Amniotic epithelial cell (primary cell): ENCODE measurements at regions not wholly inside any gene's neighbourhood (a gene's known extent, or its start where the extent isn't known, plus 50 kb on each side); places are given as distances from the start of the nearest gene placed in this dataset.
"Not testable (repeated sequence)": the region's sequence is repeated elsewhere in the genome, so short reads cannot be mapped to it uniquely, and the experiment has no call there.

Experiments
- DNase-seq: peaks from one replicate; pipeline ENCODE4 v3.0.0-alpha.2; 2010; ENCODE audit warnings: low read depth

DNA sequence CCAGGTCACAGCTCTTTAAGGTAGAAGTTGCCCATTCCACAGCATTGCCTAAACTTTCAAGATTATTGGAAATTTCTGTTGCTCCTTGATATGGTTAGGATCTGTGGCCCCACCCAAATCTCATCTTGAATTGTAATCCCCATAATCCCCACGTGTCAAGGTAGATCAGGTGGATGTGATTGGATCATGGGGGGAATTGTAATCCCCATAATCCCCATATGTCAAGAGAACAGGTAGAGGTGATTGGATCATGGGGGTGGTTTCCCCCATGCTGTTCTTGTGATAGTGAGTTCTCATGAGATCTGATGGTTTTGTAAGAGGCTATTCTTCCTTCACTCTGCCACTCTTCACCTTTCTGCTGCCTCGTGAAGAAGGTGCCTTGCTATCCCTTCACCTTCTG is 327.4 kb upstream of the MAP3K7 start:
- DNase-seq = no peak

DNA sequence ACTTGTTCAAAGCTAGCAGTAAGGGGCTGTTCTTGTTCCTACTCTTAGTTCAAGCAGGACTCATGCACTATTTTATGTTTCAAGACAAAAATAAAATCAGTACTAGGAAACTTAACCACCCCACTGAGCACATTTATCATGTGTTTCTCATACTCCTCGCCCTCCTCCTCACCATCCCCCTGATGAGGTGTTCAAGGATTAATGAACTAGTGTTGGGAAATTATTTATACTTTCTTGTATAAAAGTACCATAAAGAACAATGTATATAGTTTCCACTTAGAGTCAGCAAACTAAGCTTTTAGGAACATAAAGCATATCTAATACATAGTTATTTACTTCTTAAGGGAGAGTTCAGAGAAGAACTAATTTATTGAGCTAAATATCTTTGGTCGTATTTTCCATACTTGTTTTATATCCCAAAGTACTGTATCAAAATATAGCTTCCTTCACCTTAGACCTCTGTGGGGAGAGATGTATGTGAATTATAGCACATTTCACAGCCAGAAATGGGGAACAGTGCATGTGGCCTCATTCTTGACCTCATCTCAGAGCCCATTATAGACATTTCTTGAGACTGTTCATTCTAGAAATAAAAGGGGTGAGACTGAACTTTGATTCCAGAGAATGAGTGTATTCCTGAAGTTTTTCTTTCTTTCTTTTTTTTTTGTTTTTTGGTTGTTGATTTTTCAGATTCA is 326.5 kb upstream of the MAP3K7 start:
- no peak for DNase-seq

DNA sequence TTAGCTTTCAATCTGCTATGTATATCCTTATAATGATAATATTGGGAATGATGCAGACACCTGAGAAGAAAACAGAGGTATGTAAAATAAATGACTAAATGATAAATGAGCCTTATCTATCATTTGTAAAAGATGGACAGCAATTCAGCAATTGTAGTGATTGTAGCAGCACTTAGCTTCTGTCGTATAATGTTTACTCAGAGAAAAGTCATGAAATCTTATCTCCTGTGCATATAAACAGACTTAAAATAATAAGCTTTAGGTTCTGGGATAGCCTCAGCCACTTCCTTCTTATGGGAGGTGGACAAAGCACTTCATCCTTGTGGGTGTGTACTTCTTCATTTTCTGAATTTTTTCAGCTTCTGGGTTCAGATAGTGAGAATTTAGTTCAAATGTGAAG is 324.8 kb upstream of the MAP3K7 start:
- DNase-seq = no peak

DNA sequence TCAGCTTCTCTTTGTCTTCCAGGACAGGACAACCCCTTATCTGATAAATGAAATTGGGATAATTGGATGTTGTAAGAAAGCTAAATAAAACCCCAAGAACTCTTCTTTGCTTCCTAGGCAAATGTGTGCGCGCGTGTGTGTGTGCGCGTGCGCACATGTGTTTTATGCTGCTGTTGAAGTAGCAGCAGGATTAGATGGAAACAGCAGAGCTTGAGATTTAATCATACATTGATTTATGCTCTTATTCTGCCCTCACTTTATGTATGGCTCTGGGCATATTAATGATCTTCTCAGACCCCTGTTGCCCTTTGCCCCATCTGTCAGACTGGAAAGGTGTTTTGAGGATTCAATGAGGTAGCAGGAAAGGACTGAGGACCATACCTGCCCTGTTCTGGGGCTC is 324.0 kb upstream of the MAP3K7 start:
- no peak for DNase-seq

DNA sequence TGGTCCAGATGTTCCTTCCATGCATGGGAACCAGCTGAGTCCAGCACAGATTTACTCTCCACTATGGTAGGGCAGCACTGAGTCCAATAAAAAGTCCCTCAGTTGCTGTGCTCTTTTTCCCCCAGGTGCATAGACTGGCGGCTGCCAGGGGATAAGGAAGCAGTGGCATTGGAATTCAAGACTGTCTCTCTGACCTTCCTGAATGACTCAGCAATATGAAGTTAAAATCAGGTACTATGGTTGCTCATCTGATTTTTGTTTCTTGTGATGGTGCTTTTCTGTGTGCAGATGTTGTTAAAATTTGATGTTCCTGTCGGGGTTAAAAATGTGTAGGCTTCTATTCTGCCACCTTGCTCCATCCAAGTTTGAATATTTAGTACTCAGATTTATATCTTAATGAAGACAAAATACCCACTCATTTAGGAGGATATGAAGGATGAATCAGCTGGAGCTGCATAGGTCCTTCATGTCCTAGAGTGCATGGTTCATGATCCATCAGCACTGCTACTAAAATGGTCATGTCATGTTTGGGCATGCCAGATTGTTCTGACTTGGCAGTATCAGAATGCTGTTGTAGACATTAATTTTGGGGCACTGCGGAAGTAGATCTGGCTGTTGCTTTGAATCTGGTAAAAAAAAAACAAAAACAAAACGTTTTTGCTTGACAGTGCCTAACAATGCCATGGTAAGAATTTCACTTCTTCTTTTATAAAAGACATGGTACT is 321.2 kb upstream of the MAP3K7 start:
- DNase-seq = no peak

DNA sequence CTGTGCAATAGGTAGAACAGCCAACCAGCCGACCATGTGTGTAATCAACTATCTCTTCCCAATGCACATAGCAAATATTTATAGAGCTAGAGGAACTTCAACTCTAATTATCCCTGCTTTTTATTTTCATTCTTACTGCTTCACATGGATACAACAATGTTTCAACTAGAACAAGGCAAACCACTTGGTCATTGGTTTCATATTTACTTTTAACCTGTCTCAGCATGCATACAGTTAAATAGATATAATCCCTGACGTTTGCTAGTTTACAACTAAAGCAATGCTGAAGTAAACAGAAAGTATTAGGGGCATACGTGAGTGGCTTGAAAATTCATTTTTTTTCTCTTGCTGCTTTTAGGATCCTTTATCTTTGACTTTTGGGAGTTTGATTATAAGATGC is 318.5 kb upstream of the MAP3K7 start:
- no peak for DNase-seq

DNA sequence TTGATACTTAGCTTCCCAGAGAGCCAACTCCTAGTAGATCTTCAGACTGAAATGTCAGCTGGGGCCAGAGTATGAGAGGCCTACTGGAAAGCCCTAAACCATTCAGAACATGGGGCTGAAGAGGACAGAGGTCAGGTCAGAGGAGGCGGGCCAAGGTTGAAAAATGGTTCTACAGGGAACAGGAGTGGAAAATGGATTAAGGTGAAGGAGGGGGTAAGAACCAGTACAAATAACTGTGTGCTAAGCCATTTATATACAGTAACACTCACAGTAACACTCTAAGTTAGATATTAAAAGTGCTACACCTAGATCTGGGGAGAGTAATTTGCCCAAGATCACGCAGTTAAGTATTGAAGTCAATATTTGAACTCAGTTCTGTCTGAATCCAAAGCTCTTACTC is 313.2 kb upstream of the MAP3K7 start:
- DNase-seq = no peak

DNA sequence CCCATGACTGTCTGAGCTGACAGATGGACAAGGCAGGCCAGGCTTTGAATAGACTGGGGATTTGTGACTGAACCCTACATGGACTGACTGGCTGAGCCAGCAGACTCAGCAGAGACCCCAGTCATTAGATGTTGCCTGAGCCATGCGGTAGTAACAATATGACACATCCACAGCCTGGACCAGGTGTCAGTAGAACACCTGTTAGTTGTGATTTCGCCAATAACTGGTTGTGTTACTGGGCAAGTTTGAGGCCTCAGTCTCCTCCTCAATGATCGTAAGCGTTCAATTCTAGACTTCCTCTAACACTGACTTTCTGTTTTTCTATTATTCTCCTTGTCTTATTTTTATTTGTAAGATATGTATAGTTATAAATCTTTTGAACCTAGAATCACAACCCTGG is 311.9 kb upstream of the MAP3K7 start:
- no peak for DNase-seq

DNA sequence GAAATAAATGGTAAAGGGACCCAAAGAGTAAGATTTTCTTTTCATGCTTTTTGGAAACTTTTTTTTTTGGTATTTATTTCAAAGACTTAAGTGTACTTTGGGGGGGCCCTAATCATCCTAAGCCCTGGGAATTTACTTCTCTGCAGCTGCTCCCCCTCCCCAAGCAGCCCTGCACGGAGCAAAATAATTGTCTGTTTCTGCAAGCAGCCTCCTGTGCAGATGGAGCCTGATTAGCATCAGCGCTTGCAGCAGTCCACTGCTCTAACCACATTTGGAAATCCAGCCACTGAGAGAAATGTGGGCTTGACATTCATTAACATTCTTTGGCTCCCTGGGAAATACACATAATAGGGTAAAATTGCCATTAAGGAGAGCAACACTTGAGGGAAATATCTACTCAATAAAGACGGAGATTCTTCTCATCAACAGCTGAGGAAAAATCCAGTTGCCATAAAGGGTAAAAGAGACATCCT is 309.2 kb upstream of the MAP3K7 start:
- DNase-seq = no peak

DNA sequence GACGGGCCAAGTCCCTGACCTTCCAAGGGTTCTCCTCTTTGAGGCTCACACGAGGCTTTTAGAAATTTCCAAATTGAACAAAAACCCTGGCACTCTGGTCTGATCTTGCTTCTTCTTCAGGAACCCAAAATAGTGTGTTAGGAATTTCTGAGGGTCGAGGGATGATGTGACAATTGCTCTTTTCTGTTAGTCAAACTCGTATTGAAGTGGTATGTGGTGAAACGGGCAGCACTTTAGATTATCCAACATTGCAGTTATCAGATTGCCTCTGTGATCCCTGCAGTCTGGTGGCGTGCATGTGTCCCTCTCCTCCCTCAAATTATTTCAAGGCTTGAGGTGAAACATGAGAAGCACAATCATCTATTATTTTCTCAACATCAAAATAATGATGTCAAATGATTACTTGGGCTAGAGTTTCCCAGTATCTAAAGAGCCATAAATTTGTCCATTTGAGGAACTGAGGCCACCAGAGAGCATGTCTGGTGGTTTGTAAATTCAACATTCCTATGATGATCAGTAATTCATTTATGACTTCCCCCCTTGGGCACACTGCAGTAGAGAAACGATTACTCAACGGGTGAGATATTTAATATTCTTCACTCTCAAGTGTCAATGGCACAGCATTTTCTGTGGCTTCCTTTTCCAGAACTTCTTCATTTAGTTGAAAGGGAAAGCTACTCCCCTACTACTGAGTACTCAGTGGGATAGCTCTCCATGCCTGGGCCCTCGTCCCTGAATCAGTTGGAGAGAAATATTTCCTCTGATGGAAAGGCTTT is 308.6 kb upstream of the MAP3K7 start:
- no peak for DNase-seq

DNA sequence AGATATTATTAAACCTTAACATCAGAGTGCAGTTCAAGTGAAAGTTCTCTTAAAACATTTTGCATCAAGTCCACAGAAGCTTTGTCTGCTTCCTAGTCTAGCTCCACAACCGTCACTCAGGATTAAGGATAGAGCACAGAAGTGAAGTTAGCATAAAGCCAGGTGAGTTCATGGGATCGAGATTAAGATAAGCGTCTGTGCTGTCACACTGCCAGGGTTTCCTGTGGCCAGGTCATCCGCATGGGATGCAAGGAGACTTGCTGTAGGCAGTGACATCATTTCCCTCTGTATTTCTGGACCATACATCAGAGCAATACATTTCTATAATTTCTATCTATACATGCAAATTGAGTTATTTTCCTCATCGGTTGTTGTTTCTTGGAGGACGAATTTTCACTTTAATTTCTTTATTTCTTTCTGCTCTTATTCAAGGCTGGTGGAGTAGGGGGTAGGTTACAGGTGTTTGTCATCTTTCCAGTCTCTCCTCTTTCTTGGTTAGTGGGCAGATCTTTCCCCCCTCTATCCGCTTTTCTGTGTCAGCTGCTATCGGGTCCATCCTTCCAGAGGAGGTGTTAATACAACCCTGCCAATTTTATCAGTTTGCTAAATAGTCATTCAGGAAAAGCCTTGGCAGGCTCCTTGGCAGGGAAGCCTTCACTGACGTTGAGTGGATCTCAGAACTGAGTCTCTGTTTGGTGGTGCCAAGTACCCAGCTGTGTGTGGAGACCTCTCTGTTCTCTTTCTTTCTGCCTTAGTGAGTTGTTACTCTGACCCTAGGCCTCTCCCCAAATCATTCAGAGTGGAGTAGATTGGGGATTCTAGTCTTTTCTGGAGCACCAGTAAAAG is 307.6 kb upstream of the MAP3K7 start:
- no peak for DNase-seq

DNA sequence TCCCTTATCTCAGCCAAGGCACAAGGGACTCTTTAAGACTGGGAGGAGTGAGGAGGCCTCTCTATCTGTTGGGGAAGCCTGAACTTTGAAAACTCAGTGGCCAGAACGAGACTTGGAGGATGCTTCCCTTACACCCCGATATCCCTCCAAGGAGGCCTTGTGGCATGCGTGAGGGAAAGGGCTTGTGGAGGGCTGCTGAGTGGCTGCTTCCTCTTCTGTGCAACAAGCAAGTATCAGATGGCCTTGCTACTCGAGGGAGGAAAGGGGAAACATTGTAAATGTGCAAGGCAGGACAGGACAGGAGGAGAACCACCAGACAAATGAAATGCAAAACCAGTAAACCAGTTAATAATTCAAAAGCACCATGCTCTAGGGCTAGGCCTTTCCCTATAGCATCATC is 306.5 kb upstream of the MAP3K7 start:
- no peak for DNase-seq

DNA sequence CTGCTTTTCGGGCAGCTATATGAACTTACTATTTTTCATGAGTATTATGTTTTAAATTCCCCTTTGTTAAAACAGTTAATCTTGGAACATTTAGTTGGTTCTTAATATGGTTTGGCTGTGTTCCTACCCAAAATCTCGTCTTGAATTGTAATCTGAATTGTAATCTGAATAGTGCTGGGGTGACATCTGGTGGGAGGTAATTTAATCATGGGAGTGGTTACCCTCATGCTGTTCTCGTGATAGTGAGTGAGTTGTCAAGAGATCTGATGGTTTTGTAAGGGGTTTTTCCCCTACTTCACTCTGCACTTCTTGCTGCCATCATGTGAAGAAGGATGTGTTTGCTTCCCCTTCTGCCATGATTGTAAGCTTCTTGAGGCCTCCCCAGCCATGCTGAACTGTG is 305.4 kb upstream of the MAP3K7 start:
- DNase-seq = no peak

DNA sequence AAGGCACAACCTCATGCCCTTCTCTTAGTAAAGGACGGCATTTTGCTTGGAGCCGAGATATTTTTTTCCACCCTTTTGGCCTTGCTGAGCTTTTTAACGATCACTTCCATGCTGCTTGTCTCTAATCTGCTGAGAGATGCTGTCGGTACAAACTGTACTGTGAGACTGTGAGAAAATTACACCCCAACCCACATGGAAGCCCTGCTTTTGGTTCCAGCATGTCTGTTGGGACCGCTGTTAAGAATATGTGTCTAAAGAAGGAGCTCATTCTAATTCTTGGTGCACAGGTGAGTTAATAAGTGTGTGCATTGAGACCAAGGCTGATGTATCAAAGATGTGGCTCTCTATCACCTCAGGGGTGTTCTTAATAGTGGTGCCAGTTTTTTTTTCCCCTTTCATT is 304.5 kb upstream of the MAP3K7 start:
- DNase-seq = no peak

DNA sequence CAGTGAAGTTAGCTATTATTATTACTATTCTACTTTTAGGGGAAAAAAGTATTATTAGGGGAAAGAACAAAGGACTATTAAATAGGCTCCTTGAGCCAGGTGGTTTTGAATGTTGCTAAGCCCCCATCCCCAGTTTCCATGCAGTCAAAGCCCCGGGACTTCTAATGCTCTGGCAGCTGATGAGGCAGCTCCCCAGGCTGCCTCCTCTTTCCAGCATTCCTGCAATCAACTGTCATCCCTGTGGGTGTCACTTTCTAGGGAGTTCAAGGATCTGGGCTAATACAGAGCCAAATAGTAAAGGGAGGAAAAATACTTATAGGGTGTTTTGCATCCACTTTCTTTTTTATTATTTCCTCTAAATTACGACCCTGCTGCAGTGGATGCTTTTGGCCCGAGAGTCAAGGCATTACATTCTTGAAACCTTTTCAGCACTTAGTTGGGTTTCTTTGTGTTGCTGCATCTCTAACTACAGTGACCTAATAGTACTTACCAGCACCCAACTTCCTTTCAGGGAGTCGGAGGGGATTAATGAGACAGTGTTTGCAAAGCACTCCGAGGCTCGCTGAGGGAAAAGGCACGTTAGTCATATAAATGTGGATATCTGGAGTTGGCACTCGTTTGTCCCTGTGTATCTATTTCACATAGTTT is 303.9 kb upstream of the MAP3K7 start:
- no peak for DNase-seq

DNA sequence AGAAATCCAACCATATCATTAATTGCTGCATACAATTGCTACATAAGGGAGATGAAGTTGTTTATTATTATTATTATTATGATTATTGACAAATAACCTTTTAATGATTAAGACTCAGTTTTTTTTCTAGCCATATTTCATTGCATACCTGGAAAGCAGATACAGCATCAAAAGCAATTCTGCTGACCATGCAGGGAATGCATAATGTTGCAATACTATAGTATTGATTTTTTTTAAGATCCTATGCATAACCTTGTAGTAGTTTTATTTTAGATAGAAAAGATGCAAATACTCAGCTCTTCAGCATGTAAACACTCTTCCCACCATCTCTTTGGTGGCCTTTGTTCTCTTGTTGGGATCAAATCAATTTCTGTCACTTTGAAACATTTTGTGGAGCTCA is 300.9 kb upstream of the MAP3K7 start:
- no peak for DNase-seq

DNA sequence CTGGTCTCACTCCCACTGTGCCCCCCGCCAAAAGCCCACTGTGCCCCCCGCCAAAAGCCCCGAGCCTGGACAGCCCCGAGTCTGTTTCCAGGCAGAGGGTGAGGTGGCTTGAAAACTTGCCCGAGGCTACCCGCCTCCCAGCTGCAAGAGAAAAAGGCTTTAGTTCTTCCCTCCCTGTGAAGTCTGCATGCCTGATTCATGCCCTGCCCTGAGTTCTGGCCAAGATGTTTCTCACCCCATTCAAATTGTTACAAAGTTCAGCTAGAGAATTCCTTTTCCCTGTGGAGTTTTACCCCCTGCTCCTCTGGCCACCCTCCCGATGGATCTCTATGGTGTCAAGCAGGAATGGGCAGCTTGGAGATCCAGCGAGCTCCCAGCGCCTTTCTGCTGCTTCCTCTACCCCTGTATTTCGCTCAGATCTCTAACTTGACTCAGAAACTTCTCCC is 298.8 kb upstream of the MAP3K7 start:
- DNase-seq = no peak

DNA sequence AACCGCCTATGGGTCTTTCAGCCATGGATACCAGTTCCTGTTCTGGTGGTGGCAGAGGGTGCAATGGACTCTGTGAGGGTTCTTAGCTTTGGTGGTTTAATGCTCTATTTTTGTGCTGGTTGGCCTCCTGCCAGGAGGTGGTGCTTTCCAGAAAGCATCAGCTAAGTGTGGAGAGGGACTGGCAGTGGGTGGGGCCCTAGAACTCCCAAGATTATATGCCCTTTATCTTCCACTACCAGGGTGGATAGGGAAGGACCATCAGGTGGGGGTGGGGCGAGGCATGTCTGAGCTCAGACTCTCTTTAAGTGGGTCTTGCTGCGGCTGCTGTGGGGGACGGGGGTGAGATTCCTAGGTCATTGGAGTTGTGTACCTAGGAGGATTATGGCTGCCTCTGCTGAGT is 298.3 kb upstream of the MAP3K7 start:
- DNase-seq = not testable (repeated sequence)

DNA sequence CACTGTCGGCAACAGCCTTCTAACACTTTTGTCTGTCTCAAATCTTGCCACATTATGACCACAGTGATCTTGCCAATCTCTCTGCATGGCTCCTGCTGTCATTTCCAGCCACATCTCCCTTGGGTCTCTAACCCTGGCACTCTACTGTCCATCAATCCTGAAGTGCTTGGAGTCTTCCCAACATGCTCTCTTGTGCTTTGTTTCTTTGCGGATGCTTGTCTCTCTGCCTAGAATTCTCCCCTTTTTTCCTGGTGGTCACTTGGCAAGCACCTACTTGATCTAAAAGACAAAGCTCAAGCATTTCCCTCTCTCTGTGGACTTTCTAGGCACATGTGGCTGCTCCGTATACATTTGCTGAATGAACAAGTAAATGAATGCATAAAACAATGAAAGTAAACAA is 290.7 kb upstream of the MAP3K7 start:
- DNase-seq = no peak

DNA sequence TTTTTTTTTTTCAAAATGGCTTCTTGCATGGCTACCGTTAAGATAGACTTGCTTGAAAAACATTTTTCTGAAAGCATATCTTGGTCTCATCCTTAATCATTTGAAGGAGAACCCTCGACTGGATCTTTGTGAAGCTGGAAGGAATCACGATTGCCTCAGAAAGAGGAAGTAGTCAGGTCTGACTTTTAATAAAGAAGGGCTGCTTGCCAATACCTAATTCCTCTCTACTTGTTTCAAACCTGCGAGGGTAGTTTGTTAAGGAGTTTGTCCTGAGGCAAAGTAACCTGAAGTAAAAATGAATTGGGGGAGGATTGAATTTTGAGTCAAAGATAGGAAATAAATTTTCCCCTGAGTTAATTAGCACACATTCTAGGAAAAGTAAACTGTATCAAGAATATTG is 288.1 kb upstream of the MAP3K7 start:
- no peak for DNase-seq

DNA sequence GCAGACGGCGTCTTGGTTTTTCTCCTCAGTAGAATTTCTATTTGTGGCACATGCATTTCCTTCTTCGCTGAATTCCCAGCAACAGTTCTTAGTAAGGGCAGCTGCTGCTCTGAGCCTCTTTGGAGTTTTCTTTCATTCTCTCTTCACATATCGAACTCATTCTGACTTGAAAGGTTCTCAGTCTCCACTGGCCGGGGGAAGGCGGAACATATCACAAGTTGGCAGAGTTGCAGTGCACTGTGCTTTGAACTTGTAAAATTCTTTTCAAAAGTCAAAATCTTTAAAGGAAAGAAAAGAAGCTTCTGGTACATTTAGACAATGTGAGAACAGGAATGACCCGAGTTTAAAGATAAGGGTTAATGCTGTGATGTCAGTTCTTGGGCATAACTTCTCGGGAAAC is 286.1 kb upstream of the MAP3K7 start:
- no peak for DNase-seq

DNA sequence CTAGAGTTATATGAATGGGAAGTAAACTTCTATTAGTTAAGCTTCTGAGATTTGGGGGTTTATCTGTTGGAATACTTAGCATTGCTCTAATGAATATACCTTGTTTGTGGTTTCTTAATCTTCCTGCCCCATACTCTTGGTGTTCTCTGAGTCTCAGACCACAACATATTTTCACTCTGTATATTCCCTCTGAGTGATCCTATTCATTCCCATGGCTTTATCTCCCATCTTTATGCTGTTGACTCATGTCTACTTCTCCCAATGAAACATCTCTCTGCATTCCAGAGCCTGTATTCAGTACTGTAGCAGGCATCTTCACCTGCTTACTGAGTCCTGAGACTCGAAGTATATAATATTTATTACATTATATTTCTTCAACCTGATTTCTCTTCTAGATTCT is 283.7 kb upstream of the MAP3K7 start:
- DNase-seq = peak; percentile 88
